MM.1S (cell line): ENCODE measurements at regions not wholly inside any gene's neighbourhood (a gene's known extent, or its start where the extent isn't known, plus 50 kb on each side); places are given as distances from the start of the nearest gene placed in this dataset.

Source experiments
- DNase-seq: peaks from one replicate; pipeline ENCODE4 v3.0.0-alpha.2; 2015
- H2AFZ ChIP-seq: fragments of 300-600 bp; sonication (generic); 2 replicates; pipeline ENCODE4 v1.6.0; 2016; ENCODE audit warnings: antibody characterized with exemption, low read length
- H3F3A ChIP-seq: fragments of 300-600 bp; sonication (generic); 2 replicates; pipeline ENCODE4 v1.6.1; 2016; ENCODE audit warnings: mild to moderate bottlenecking, antibody characterized with exemption, low read length, moderate library complexity, mixed read lengths; ENCODE audit not compliant: insufficient read depth
- H3K27ac ChIP-seq: fragments of 300-600 bp; sonication (generic); 2 replicates; pipeline ENCODE4 v1.5.1; 2016; ENCODE audit warnings: mild to moderate bottlenecking, low read length
- H3K27me3 ChIP-seq: fragments of 300-600 bp; sonication (generic); replicated peaks from 2 replicates; pipeline ENCODE4 v1.6.0; 2016; ENCODE audit warnings: low read length; ENCODE audit not compliant: insufficient read depth
- H3K36me3 ChIP-seq: fragments of 300-600 bp; sonication (generic); replicated peaks from 2 replicates; pipeline ENCODE4 v1.6.1; 2016; ENCODE audit warnings: mild to moderate bottlenecking, low read length, mixed read lengths; ENCODE audit not compliant: insufficient read depth
- H3K4me1 ChIP-seq: fragments of 300-600 bp; sonication (generic); 2 replicates; pipeline ENCODE4 v1.6.1; 2016; ENCODE audit warnings: low read length, mixed read lengths
- H3K4me2 ChIP-seq: fragments of 300-600 bp; sonication (generic); 2 replicates; pipeline ENCODE4 v1.6.0; 2016; ENCODE audit warnings: low read depth, low read length
- H3K4me3 ChIP-seq: fragments of 300-600 bp; sonication (generic); 2 replicates; pipeline ENCODE4 v1.5.1; 2016; ENCODE audit warnings: low read length, mixed read lengths
- H3K79me2 ChIP-seq: fragments of 300-600 bp; sonication (generic); 2 replicates; pipeline ENCODE4 v1.6.1; 2016; ENCODE audit warnings: mixed run types, low read length, mixed read lengths
- H3K9ac ChIP-seq: fragments of 300-600 bp; sonication (generic); 2 replicates; pipeline ENCODE4 v1.6.1; 2016; ENCODE audit warnings: low read length, mixed read lengths
- H3K9me2 ChIP-seq: fragments of 300-600 bp; sonication (generic); replicated peaks from 2 replicates; pipeline ENCODE4 v1.6.1; 2016; ENCODE audit warnings: mild to moderate bottlenecking, low read length, mixed read lengths; ENCODE audit not compliant: insufficient read depth
- H3K9me3 ChIP-seq: fragments of 300-600 bp; sonication (generic); replicated peaks from 2 replicates; pipeline ENCODE4 v1.6.1; 2016; ENCODE audit warnings: mild to moderate bottlenecking, low read length, mixed read lengths; ENCODE audit not compliant: insufficient read depth
- H4K20me1 ChIP-seq: fragments of 300-600 bp; sonication (generic); 2 replicates; pipeline ENCODE4 v1.6.1; 2016; ENCODE audit warnings: mild to moderate bottlenecking, low read length, moderate library complexity, mixed read lengths; ENCODE audit not compliant: insufficient read depth
- CTCF ChIP-seq: fragments of 300-600 bp; sonication (generic); IDR thresholded peaks from 2 replicates; pipeline ENCODE4 v1.5.1; 2016; ENCODE audit warnings: antibody characterized with exemption, low read length, mixed read lengths
- EZH2 ChIP-seq: fragments of 300-600 bp; sonication (generic); optimal IDR thresholded peaks from 2 replicates; pipeline ENCODE3; 2017; ENCODE audit warnings: low read depth, mild to moderate bottlenecking, antibody characterized with exemption, low read length, mixed read lengths
- EZH2phosphoT487 ChIP-seq: fragments of 300-600 bp; sonication (generic); IDR thresholded peaks from 2 replicates; pipeline ENCODE4 v1.6.1; 2018; ENCODE audit warnings: antibody characterized with exemption, low read length

GRCh38 chr11:26930518-26931247 lies 63.2 kb upstream of the FIBIN start:
- no peak overlapping the region for H3K9ac ChIP-seq
- no peak for DNase-seq

DNA sequence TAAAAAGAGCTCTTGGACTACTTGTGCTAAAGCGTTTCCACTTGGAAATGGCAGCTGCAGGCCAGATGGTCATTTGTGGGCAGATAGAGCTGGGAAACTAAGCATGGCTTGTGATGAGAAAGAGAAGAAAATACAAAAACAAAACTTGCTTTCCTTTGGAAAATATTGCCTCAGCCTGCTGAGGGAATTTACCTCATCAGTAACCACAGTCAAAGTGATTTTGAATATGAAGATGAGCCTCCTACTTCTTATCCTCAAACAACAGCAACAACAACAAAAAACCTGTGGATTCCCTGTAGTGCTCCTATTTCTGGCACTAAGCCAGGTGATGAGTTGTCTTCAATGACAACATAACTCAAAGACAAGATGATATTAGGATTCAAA lies 62.7 kb upstream of the FIBIN start:
- Histone ChIP-seq H4K20me1 (no peaks in the 10 kb centered on the region), H3K9ac (no peak overlapping the region), H3F3A (no peaks in the 10 kb centered on the region), H3K4me3 (no peak overlapping the region), H3K4me2 (no peak overlapping the region), H3K79me2 (no peaks in the 10 kb centered on the region), H3K36me3 (no peaks in the 10 kb centered on the region), H2AFZ (no peak overlapping the region), H3K27me3 (no peaks in the 10 kb centered on the region), H3K9me2 (no peaks in the 10 kb centered on the region), H3K27ac (no peak overlapping the region), H3K9me3 (no peaks in the 10 kb centered on the region), H3K4me1 (no peaks in the 10 kb centered on the region)
- no peak for DNase-seq
- TF ChIP-seq CTCF (no peak), EZH2 (no peak), EZH2phosphoT487 (no peak)

More at GRCh38 chr11:26930518-26931247, 63.2 kb upstream of the FIBIN start:
- no peaks in the 10 kb centered on the region for H3K27me3 ChIP-seq
- no peak overlapping the region for H3K27ac ChIP-seq
- no peaks in the 10 kb centered on the region for H4K20me1 ChIP-seq
- H3K9me3 ChIP-seq, result no peaks in the 10 kb centered on the region
- H3K4me1 ChIP-seq, result no peaks in the 10 kb centered on the region
- no peaks in the 10 kb centered on the region for H3K9me2 ChIP-seq
- no peak overlapping the region for H2AFZ ChIP-seq
- no peak overlapping the region for H3K4me2 ChIP-seq
- no peak overlapping the region for H3K4me3 ChIP-seq
- H3K79me2 ChIP-seq, result no peaks in the 10 kb centered on the region
- no peaks in the 10 kb centered on the region for H3K36me3 ChIP-seq
- TF ChIP-seq EZH2phosphoT487, result no peak
- TF ChIP-seq CTCF, result no peak
- no peak for TF ChIP-seq EZH2
- H3F3A ChIP-seq, result no peaks in the 10 kb centered on the region

- Histone ChIP-seq H4K20me1 (no peaks in the 10 kb centered on the region), H3K36me3 (no peaks in the 10 kb centered on the region), H3K27me3 (no peaks in the 10 kb centered on the region), H2AFZ (no peak overlapping the region), H3K9me2 (no peaks in the 10 kb centered on the region), H3K9ac (no peak overlapping the region), H3F3A (no peaks in the 10 kb centered on the region), H3K4me2 (no peak overlapping the region), H3K79me2 (no peaks in the 10 kb centered on the region), H3K4me3 (no peak overlapping the region), H3K4me1 (no peaks in the 10 kb centered on the region), H3K27ac (no peak overlapping the region), H3K9me3 (no peaks in the 10 kb centered on the region)
- no peak for DNase-seq
- no peak for TF ChIP-seq EZH2phosphoT487
- TF ChIP-seq CTCF, result no peak
- no peak for TF ChIP-seq EZH2
These were observed 62.0 kb upstream of the FIBIN start for GRCh38 chr11:26931881-26932280.
